KMS-11 (cell line): ENCODE measurements at regions not wholly inside any gene's neighbourhood (a gene's known extent, or its start where the extent isn't known, plus 50 kb on each side); places are given as distances from the start of the nearest gene placed in this dataset.

Experiments
- H2AFZ ChIP-seq: fragments of 200-600 bp; sonication (generic); 2 replicates; pipeline ENCODE4 v1.6.1; 2016; ENCODE audit warnings: antibody characterized with exemption, mixed run types, low read depth
- H3K27ac ChIP-seq: fragments of 200-600 bp; sonication (generic); 2 replicates; pipeline ENCODE4 v1.6.1; 2016; ENCODE audit warnings: mild to moderate bottlenecking, mixed run types
- H3K27me3 ChIP-seq: fragments of 200-600 bp; sonication (generic); 2 replicates; pipeline ENCODE4 v1.6.1; 2017; ENCODE audit warnings: mild to moderate bottlenecking, low read depth, mixed run types, moderate library complexity; ENCODE audit not compliant: insufficient read depth
- H3K36me3 ChIP-seq: fragments of 200-600 bp; sonication (generic); 2 replicates; pipeline ENCODE4 v1.6.1; 2017; ENCODE audit warnings: mild to moderate bottlenecking, mixed run types; ENCODE audit not compliant: insufficient read depth
- H3K4me1 ChIP-seq: fragments of 200-600 bp; sonication (generic); 2 replicates; pipeline ENCODE4 v1.6.1; 2016; ENCODE audit warnings: mild to moderate bottlenecking, low read depth, mixed run types; ENCODE audit not compliant: poor library complexity, severe bottlenecking
- H3K4me2 ChIP-seq: fragments of 200-600 bp; sonication (generic); 2 replicates; pipeline ENCODE4 v1.7.0; 2016; ENCODE audit warnings: mild to moderate bottlenecking, mixed run types
- H3K4me3 ChIP-seq: fragments of 200-600 bp; sonication (generic); IDR thresholded peaks from 2 replicates; pipeline ENCODE4 v1.6.1; 2017; ENCODE audit warnings: low read depth, low read length, mixed read lengths; ENCODE audit not compliant: insufficient read depth
- H3K79me2 ChIP-seq: fragments of 200-600 bp; sonication (generic); 2 replicates; pipeline ENCODE4 v1.6.1; 2016; ENCODE audit warnings: low read depth, mixed run types; ENCODE audit not compliant: insufficient read depth
- H3K9ac ChIP-seq: fragments of 200-600 bp; sonication (generic); 2 replicates; pipeline ENCODE4 v1.6.1; 2016; ENCODE audit warnings: mild to moderate bottlenecking, mixed run types
- H4K20me1 ChIP-seq: fragments of 200-600 bp; sonication (generic); 2 replicates; pipeline ENCODE4 v1.6.1; 2016; ENCODE audit warnings: mild to moderate bottlenecking, mixed run types; ENCODE audit not compliant: insufficient read depth
- CTCF ChIP-seq: fragments of 200-600 bp; sonication (generic); conservative IDR thresholded peaks from 2 replicates; pipeline ENCODE4 v1.6.1; 2017; ENCODE audit warnings: low read depth, mild to moderate bottlenecking, antibody characterized with exemption, low read length, moderate library complexity, mixed read lengths

DNA sequence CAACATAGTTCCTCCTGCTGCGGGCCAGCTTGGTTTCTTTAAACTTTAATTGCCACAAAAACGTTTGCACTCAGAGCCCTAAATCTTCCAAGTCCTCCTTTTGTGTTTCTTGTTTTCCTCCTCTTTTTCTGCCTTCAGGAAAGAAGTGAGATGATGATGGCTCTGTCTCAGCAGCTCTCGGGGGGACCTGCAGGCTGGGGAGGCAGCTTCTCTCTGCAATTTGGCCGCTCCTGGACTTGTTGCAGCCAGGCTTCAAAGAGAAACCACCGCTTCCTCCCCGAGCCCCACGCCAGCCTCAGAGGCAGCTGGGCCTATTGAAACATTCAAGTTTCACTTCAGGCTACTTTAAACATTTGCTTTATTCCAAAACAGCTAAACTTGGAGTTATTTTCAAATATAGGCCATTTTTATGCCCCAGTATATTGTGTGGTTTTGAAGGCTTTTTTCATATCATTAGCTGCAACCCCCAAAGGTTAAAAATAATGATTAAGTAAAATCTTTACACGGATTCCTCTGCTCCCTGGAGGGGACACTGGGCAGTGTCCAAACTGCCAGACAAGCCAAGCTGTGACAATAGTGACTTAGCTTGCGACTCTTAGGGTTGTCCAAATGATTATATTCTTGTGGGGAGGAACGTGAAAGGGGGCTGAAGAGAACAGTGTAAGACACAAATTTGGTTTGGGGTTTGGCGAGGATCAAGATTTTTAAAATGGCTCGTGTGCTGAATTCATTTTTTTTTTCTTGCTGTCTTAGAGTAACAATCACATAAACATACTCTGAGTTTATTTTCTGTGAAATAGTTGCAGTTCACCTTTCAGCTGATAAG is 330.8 kb downstream of the DLEU7 start:
- H4K20me1 ChIP-seq, result no peaks in the 10 kb centered on the region
- peak overlapping the region; percentile 83 for H3K4me2 ChIP-seq
- no peaks in the 10 kb centered on the region for H3K79me2 ChIP-seq
- peak overlapping the region; percentile 76 for H3K9ac ChIP-seq
- peaks cover 26% of the 10 kb centered on the region for H3K4me1 ChIP-seq
- peak overlapping the region; percentile 83 for H2AFZ ChIP-seq
- H3K4me3 ChIP-seq, result no peak overlapping the region
- no peaks in the 10 kb centered on the region for H3K27me3 ChIP-seq
- no peak for TF ChIP-seq CTCF
- peak overlapping the region; percentile 95 for H3K27ac ChIP-seq
- H3K36me3 ChIP-seq, result no peaks in the 10 kb centered on the region

GRCh38 chr13:50513300-50513877 is 330.1 kb downstream of the DLEU7 start:
- no peaks in the 10 kb centered on the region for H3K27me3 ChIP-seq
- H3K4me2 ChIP-seq, result peak overlapping the region; percentile 83
- no peaks in the 10 kb centered on the region for H4K20me1 ChIP-seq
- peak overlapping the region; percentile 95 for H3K27ac ChIP-seq
- H2AFZ ChIP-seq, result peak overlapping the region; percentile 83
- H3K4me3 ChIP-seq, result no peak overlapping the region
- TF ChIP-seq CTCF, result no peak
- H3K36me3 ChIP-seq, result no peaks in the 10 kb centered on the region
- H3K4me1 ChIP-seq, result peaks cover 26% of the 10 kb centered on the region
- no peaks in the 10 kb centered on the region for H3K79me2 ChIP-seq
- H3K9ac ChIP-seq, result peak overlapping the region; percentile 76

DNA sequence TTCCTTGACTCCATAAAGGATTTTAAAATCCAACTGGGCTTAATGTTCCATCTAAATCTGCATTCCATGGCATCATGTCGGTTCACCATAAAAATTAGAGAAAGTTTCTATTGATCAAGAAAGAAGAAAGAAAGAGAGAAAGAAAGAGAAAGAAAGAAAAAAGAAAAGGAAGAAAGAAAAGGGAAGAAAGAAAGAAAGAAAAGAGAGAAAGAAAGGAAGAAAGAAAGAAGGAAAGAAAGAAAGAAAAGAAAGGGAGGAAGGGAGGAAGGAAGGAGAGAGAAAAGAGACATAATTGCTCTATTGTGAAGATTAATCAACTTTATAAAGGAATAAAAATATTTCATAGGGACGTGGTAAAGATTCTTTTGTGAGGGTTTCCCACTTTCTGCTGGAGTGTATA is 329.2 kb downstream of the DLEU7 start:
- H3K4me1 ChIP-seq, result peaks cover 26% of the 10 kb centered on the region
- no peak overlapping the region for H3K4me3 ChIP-seq
- H3K9ac ChIP-seq, result no peak overlapping the region; the same call in 1 of the 2 replicates
- H3K4me2 ChIP-seq, result peak overlapping the region; percentile 83; the same call in 1 of the 2 replicates
- TF ChIP-seq CTCF, result no peak
- no peaks in the 10 kb centered on the region for H3K27me3 ChIP-seq
- H3K27ac ChIP-seq, result no peak overlapping the region; the same call in 1 of the 2 replicates
- H2AFZ ChIP-seq, result no peak overlapping the region
- no peaks in the 10 kb centered on the region for H4K20me1 ChIP-seq
- H3K79me2 ChIP-seq, result no peaks in the 10 kb centered on the region
- H3K36me3 ChIP-seq, result no peaks in the 10 kb centered on the region

- Histone ChIP-seq H2AFZ (no peak overlapping the region), H3K27me3 (no peaks in the 10 kb centered on the region), H3K9ac (no peak overlapping the region), H4K20me1 (no peaks in the 10 kb centered on the region), H3K4me1 (peaks cover 20% of the 10 kb centered on the region), H3K4me2 (no peak overlapping the region), H3K27ac (no peak overlapping the region), H3K4me3 (no peak overlapping the region), H3K79me2 (no peaks in the 10 kb centered on the region), H3K36me3 (no peaks in the 10 kb centered on the region)
- no peak for TF ChIP-seq CTCF
Measured at GRCh38 chr13:50518131-50518530, 325.4 kb downstream of the DLEU7 start.
